HG02588 (cell line): ENCODE measurements at regions not wholly inside any gene's neighbourhood (a gene's known extent, or its start where the extent isn't known, plus 50 kb on each side); places are given as distances from the start of the nearest gene placed in this dataset.
A peak's percentile ranks its signal among the peaks of the same experiment; 100 is the strongest.
"Not testable (repeated sequence)": the region's sequence is repeated elsewhere in the genome, so short reads cannot be mapped to it uniquely, and the experiment has no call there.

ENCODE experiments used
- ATAC-seq: cut with Tn5 transposase; IDR thresholded peaks from one replicate; pipeline ENCODE4 v1.9.1; 2021; ENCODE audit warnings: mild to moderate bottlenecking, moderate library complexity; ENCODE audit not compliant: unreplicated experiment

DNA sequence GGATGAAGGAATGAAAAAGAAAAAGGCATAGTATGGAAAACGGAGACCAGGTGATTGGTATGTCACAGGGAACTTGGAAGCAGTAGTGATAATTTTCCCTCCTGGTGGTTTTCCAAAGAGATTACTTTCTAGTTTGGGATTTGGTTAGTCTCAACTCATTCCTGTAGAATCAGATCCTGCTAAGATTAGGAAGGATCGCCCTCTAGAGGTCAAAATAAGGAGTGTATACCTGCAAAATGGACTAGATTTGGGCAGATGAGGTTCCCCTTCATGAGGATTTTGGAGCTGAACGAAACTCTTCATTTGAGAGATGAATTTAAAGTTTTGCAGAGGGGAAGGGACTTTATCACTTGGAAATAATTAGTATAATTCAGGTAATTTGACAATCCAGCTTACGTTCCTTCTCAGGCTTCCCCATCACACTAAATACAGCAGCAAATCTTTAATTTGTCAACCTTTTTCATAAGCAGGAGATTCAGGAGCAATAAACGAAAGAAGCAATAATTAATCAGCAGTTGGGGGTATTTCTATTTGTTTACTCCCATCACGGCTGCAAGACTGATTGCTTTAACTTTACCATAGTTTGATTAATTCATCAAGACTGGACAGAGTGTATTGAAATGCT is 65.2 kb downstream of the CCDC195 start:
- peak; percentile 57 for ATAC-seq

DNA sequence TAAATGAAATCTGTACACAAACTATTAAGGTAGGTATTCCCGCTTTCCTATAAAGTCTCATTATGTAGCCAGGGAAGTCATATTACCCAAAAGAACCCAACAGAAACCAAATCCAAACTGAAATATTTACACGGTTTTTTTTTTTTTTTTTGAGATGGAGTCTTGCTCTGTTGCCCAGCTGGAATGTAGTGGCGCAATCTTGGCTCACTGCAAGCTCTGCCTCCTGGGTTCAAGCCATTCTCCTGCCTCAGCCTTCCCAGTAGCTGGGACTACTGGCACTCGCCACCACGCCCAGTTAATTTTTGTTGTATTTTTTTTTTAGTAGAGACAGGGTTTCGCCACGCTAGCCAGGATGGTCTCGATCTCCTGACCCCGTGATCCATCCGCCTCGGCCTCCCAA is 62.5 kb upstream of the CUL3 start:
- not testable (repeated sequence) for ATAC-seq

DNA sequence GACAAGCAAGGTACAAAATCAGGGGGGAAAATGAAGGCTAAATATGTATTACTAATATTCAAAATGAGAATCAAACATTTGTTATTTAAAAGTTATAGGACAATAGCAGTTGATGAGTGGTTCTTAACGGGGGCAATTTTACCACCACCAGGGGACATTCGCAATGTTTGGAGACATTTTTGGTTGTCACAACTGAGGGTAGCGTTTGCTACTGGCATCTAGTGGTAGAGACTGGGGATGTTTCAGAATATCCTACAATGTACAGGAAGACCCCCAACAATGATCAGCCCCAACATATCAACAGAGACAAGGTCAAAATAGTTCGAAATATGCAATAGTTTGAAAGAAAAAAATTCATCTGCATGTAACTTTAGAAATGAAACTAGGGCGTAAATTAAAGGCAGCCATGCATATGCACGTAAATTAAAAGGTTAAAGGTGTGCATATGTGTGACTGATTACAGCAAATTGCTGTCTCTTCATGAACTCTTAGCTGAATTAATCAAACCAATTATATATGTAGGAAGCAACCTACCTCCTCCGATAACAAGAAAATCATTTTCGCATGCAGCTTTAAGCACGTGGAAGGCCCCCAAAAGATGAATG is 61.2 kb upstream of the CUL3 start:
- ATAC-seq, result no peak

DNA sequence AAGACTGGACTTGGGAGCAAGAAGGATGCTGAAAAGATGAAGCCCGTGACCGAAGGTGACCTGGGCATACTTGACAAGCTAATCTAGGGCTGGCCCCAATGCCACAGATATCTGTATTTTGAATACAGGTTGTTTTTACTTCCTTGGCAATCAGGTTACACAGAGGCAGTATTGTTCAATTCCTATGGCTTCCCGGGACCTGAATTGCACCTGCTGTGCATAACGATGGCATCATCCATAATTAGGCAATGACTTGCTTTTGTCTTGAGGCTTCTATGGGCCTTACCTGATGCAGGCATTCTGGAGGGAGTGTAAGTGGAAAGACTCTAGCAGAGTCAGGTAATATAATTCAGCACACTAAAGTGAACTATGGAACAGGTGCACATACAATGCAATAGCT is 60.6 kb upstream of the CUL3 start:
- no peak for ATAC-seq

DNA sequence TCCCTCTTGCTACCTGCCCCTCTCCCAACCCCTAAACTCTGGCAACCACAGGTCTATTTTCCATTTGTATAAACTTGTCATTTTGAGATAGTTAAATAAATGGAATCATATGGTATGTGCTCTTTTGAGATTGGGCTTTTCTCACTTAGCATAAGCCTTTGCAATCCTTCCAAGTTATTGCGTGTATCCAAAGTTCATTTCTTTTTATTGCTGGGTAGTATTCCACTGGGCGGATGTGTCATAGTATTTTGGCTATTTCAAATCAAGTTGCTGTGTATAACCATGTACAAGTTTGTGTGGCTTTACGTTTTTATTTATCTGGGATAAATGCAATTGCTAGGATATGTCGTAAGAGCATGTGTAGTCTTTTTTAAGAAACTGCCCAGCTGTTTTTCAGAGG is 55.5 kb upstream of the CUL3 start:
- ATAC-seq, result no peak

DNA sequence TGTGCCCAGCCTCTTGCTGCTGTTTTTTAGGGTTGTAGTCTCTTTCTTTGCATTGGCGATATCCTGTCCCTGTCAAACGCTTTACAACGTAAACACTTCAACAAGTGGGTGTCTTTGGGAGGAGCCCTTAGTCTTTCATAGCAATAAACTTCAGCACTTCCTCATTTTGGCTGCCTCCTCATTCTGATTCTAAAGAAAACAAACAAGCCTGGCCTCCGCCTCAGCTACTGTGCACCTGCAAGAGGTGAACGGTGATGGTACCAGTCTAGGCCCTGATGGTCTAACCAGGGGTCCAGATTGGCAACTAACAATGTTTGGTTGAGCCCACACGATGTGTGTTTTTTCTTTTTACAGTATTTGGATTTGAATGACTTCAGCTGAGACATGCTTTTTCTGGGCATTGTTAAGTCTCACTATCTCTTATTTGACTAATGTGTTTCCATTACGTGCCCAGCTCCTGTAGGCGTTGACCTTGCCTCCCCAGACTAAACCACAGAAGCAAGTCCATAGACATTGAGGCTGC is 53.2 kb upstream of the CUL3 start:
- peak; percentile 91 for ATAC-seq
